WTC11 (cell line): ENCODE measurements at regions not wholly inside any gene's neighbourhood (a gene's known extent, or its start where the extent isn't known, plus 50 kb on each side); places are given as distances from the start of the nearest gene placed in this dataset.

ENCODE experiments used
- ATAC-seq: fragments of 200-7000 bp; cut with Tn5 transposase; 2 replicates; pipeline ENCODE4 v1.10.0; 2021; ENCODE audit warnings: mild to moderate bottlenecking, moderate library complexity
- CTCF ChIA-PET: fragments of 300-600 bp; sonication (Branson Sonifier 250); formaldehyde crosslinking; loops from one replicate; lab custom pipeline; 2021; ENCODE audit warnings: antibody characterized with exemption; lab: Charles Lee
- POLR2A ChIA-PET: fragments of 350-600 bp; sonication (Branson Sonifier 250); formaldehyde crosslinking; loops from one replicate; lab custom pipeline; 2021; ENCODE audit warnings: antibody characterized with exemption; lab: Charles Lee
- DNase-seq: peaks from one replicate; pipeline ENCODE4 v3.0.0; 2021; ENCODE audit warnings: low spot score
- H3K27ac Mint-ChIP-seq: 2 replicates; pipeline ENCODE4 v1.8.0; 2021; ENCODE audit warnings: mixed read lengths
- H3K27me3 Mint-ChIP-seq: 2 replicates; pipeline ENCODE4 v1.8.0; 2021; ENCODE audit warnings: low read depth, mild to moderate bottlenecking, moderate library complexity, mixed read lengths
- H3K36me3 Mint-ChIP-seq: 2 replicates; pipeline ENCODE4 v1.8.0; 2021; ENCODE audit warnings: mixed read lengths
- H3K4me1 Mint-ChIP-seq: 2 replicates; pipeline ENCODE4 v1.8.0; 2022; ENCODE audit warnings: mixed read lengths
- H3K4me3 Mint-ChIP-seq: 2 replicates; pipeline ENCODE4 v1.8.0; 2021; ENCODE audit warnings: mild to moderate bottlenecking, moderate library complexity, mixed read lengths
- H3K9me3 Mint-ChIP-seq: 2 replicates; pipeline ENCODE4 v1.8.0; 2021; ENCODE audit warnings: mixed read lengths
- ARID4B ChIP-seq: sonication (generic); formaldehyde crosslinking; IDR thresholded peaks from 2 replicates; pipeline ENCODE4 v1.8.0; 2023; ENCODE audit warnings: missing genetic modification reagents, mild to moderate bottlenecking, borderline replicate concordance
- ATF2 ChIP-seq: sonication (generic); formaldehyde crosslinking; IDR thresholded peaks from 2 replicates; pipeline ENCODE4 v1.8.1; 2022; ENCODE audit warnings: low read depth, missing genetic modification reagents, borderline replicate concordance
- CBFB ChIP-seq: sonication (generic); formaldehyde crosslinking; IDR thresholded peaks from 2 replicates; pipeline ENCODE4 v1.8.1; 2022; ENCODE audit warnings: mild to moderate bottlenecking, low read depth, missing genetic modification reagents
- CREM ChIP-seq: sonication (generic); formaldehyde crosslinking; IDR thresholded peaks from 2 replicates; pipeline ENCODE4 v1.8.1; 2022; ENCODE audit warnings: mild to moderate bottlenecking, missing genetic modification reagents, moderate library complexity
- E2F1 ChIP-seq: sonication (generic); formaldehyde crosslinking; IDR thresholded peaks from 2 replicates; pipeline ENCODE4 v1.8.0; 2022; ENCODE audit warnings: mild to moderate bottlenecking, missing genetic modification reagents
- FOXP4 ChIP-seq: sonication (generic); formaldehyde crosslinking; IDR thresholded peaks from 2 replicates; pipeline ENCODE4 v1.8.0; 2022; ENCODE audit warnings: mild to moderate bottlenecking, missing genetic modification reagents
- GABPB1 ChIP-seq: sonication (generic); formaldehyde crosslinking; IDR thresholded peaks from 2 replicates; pipeline ENCODE4 v1.8.1; 2023; ENCODE audit warnings: mild to moderate bottlenecking, missing genetic modification reagents
- GRHL2 ChIP-seq: fragments of 250-450 bp; sonication (Bioruptor Pico); IDR thresholded peaks from 2 replicates; pipeline ENCODE4 v1.8.0; 2022; ENCODE audit warnings: mild to moderate bottlenecking, moderate library complexity; ENCODE audit not compliant: insufficient replicate concordance, severe bottlenecking
- MYBL2 ChIP-seq: sonication (generic); formaldehyde crosslinking; IDR thresholded peaks from 2 replicates; pipeline ENCODE4 v1.8.1; 2023; ENCODE audit warnings: mild to moderate bottlenecking, moderate library complexity, missing genetic modification reagents
- OVOL2 ChIP-seq: fragments of 250-450 bp; sonication (Bioruptor Pico); IDR thresholded peaks from 2 replicates; pipeline ENCODE4 v1.9.0; 2021; ENCODE audit warnings: mild to moderate bottlenecking, borderline replicate concordance
- RELA ChIP-seq: sonication (generic); formaldehyde crosslinking; IDR thresholded peaks from 2 replicates; pipeline ENCODE4 v1.8.1; 2022; ENCODE audit warnings: missing genetic modification reagents, mild to moderate bottlenecking, borderline replicate concordance
- RORB ChIP-seq: fragments of 250-450 bp; sonication (Bioruptor Pico); IDR thresholded peaks from 2 replicates; pipeline ENCODE4 v1.9.0; 2021; ENCODE audit warnings: mild to moderate bottlenecking
- TEAD4 ChIP-seq: sonication (generic); formaldehyde crosslinking; IDR thresholded peaks from 2 replicates; pipeline ENCODE4 v1.8.0; 2022; ENCODE audit warnings: mild to moderate bottlenecking, missing genetic modification reagents
- TP53 ChIP-seq: sonication (generic); formaldehyde crosslinking; IDR thresholded peaks from 2 replicates; pipeline ENCODE4 v1.8.1; 2023; ENCODE audit warnings: mild to moderate bottlenecking, missing genetic modification reagents
- USF2 ChIP-seq: sonication (generic); formaldehyde crosslinking; IDR thresholded peaks from 2 replicates; pipeline ENCODE4 v1.8.1; 2023; ENCODE audit warnings: mild to moderate bottlenecking, missing genetic modification reagents, moderate library complexity
- ZNF281 ChIP-seq: sonication (generic); formaldehyde crosslinking; IDR thresholded peaks from 2 replicates; pipeline ENCODE4 v1.8.0; 2023; ENCODE audit warnings: mild to moderate bottlenecking, missing genetic modification reagents
- ZNF396 ChIP-seq: fragments of 250-450 bp; sonication (Bioruptor Pico); IDR thresholded peaks from 2 replicates; pipeline ENCODE4 v1.8.0; 2021; ENCODE audit warnings: mild to moderate bottlenecking, moderate library complexity, borderline replicate concordance
- ZNF532 ChIP-seq: fragments of 250-450 bp; sonication (Bioruptor Pico); IDR thresholded peaks from 2 replicates; pipeline ENCODE4 v1.9.0; 2021; ENCODE audit warnings: mild to moderate bottlenecking, borderline replicate concordance

GRCh38 chr2:48118895-48119294 lies 195.6 kb upstream of the FOXN2 start:
- Mint-ChIP-seq H3K4me3 (no peak overlapping the region), H3K9me3 (peaks cover 6% of the 10 kb centered on the region; the same call in 1 of the 2 replicates), H3K36me3 (no peaks in the 10 kb centered on the region), H3K27ac (no peak overlapping the region), H3K4me1 (peaks cover 2% of the 10 kb centered on the region; the same call in 1 of the 2 replicates), H3K27me3 (no peaks in the 10 kb centered on the region)
- POLR2A ChIA-PET = no interaction called here
- DNase-seq (no peak), ATAC-seq (no peak)
- no peak for TF ChIP-seq E2F1
- TF ChIP-seq ZNF281 = no peak
- CTCF ChIA-PET = no interaction called here

GRCh38 chr2:48120112-48120511 lies 194.4 kb upstream of the FOXN2 start:
- Mint-ChIP-seq H3K36me3 (no peaks in the 10 kb centered on the region), H3K27me3 (no peaks in the 10 kb centered on the region), H3K9me3 (peaks cover 6% of the 10 kb centered on the region; the same call in 1 of the 2 replicates), H3K4me3 (no peak overlapping the region), H3K27ac (no peak overlapping the region), H3K4me1 (peaks cover 2% of the 10 kb centered on the region; the same call in 1 of the 2 replicates)
- ChIA-PET CTCF (no interaction called here), POLR2A (no interaction called here)
- DNase-seq = no peak
- ATAC-seq = no peak
- no peak for TF ChIP-seq GRHL2 (CRISPR knock-in tag)
- no peak for TF ChIP-seq ATF2 (CRISPR knock-in tag)
- no peak for TF ChIP-seq ARID4B
- no peak for TF ChIP-seq CREM (CRISPR knock-in tag)
- TF ChIP-seq ZNF396 = no peak
- no peak for TF ChIP-seq RORB (CRISPR knock-in tag)
- TF ChIP-seq USF2 (CRISPR knock-in tag) = no peak
- TF ChIP-seq FOXP4 (CRISPR knock-in tag) = no peak
- no peak for TF ChIP-seq OVOL2 (CRISPR knock-in tag)
- TF ChIP-seq MYBL2 (CRISPR knock-in tag) = no peak
- no peak for TF ChIP-seq GABPB1
- TF ChIP-seq ZNF532 (CRISPR knock-in tag) = no peak
- no peak for TF ChIP-seq RELA (CRISPR knock-in tag)
- no peak for TF ChIP-seq TP53
- no peak for TF ChIP-seq TEAD4 (CRISPR knock-in tag)
- TF ChIP-seq CBFB = no peak
